Activated CD4-positive, alpha-beta memory T cell treated with anti-CD3 and anti-CD28 coated beads, Interleukin-2, amount 10 ng/mL, durations not matched to agents 7 days and 5 days (primary cell): ENCODE measurements at regions not wholly inside any gene's neighbourhood (a gene's known extent, or its start where the extent isn't known, plus 50 kb on each side); places are given as distances from the start of the nearest gene placed in this dataset.

ENCODE experiments used
- CTCF ChIA-PET: fragments of 350-600 bp; sonication (Branson Sonifier 250); formaldehyde crosslinking; loops from one replicate; lab custom pipeline; 2021; ENCODE audit warnings: antibody characterized with exemption, inconsistent platforms; lab: Charles Lee
- POLR2A ChIA-PET: fragments of 350-600 bp; sonication (Branson Sonifier 250); formaldehyde crosslinking; loops from one replicate; lab custom pipeline; 2021; ENCODE audit warnings: antibody characterized with exemption; lab: Charles Lee
- DNase-seq: peaks from one replicate; pipeline ENCODE4 v3.0.0-alpha.2; 2020
- H3K27ac Mint-ChIP-seq: one replicate; pipeline ENCODE4 v1.8.0; 2021; ENCODE audit warnings: mild to moderate bottlenecking, mixed read lengths
- H3K27me3 Mint-ChIP-seq: one replicate; pipeline ENCODE4 v1.8.0; 2021; ENCODE audit warnings: mixed read lengths
- H3K36me3 Mint-ChIP-seq: one replicate; pipeline ENCODE4 v1.8.0; 2021; ENCODE audit warnings: low read depth, mixed read lengths
- H3K4me1 Mint-ChIP-seq: one replicate; pipeline ENCODE4 v1.8.0; 2021; ENCODE audit warnings: mixed read lengths
- H3K4me3 Mint-ChIP-seq: one replicate; pipeline ENCODE4 v1.8.0; 2021; ENCODE audit warnings: mild to moderate bottlenecking, mixed read lengths
- H3K9me3 Mint-ChIP-seq: one replicate; pipeline ENCODE4 v1.8.0; 2021; ENCODE audit warnings: mixed read lengths

GRCh38 chr16:18037051-18037450 lies 299.5 kb downstream of the NPIPA8 start:
- no peaks in the 10 kb centered on the region for H3K36me3 Mint-ChIP-seq
- no peaks in the 10 kb centered on the region for H3K27me3 Mint-ChIP-seq
- H3K27ac Mint-ChIP-seq, result no peak overlapping the region
- no peak for DNase-seq
- ChIA-PET CTCF (no interaction called here), POLR2A (no interaction called here)
- H3K4me1 Mint-ChIP-seq, result no peaks in the 10 kb centered on the region
- no peak overlapping the region for H3K4me3 Mint-ChIP-seq
- peaks cover 3% of the 10 kb centered on the region for H3K9me3 Mint-ChIP-seq

DNA sequence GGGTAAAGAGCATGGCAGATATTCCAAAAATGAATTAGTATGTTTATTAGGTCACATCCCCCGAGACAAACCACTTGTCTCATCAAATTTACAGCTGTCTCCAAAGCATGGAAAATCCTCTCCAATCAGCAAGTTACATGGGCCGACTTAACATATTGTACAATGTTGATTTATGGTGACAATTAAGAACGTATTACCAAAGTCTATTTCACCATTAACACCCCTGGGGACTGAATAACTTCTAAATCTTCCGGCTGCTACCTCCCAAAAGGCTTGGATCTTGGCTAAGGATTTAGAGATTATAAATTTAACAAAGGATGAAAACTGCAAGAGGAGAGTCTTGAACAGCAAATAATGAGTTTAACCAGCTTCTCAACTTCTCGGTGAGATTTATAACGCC lies 311.9 kb downstream of the NPIPA8 start:
- POLR2A ChIA-PET, result no interaction called here
- Mint-ChIP-seq H3K4me1 (no peaks in the 10 kb centered on the region), H3K27me3 (no peaks in the 10 kb centered on the region), H3K4me3 (no peak overlapping the region), H3K36me3 (no peaks in the 10 kb centered on the region), H3K27ac (no peak overlapping the region), H3K9me3 (no peaks in the 10 kb centered on the region)
- CTCF ChIA-PET, result no interaction called here
- DNase-seq, result no peak

DNA sequence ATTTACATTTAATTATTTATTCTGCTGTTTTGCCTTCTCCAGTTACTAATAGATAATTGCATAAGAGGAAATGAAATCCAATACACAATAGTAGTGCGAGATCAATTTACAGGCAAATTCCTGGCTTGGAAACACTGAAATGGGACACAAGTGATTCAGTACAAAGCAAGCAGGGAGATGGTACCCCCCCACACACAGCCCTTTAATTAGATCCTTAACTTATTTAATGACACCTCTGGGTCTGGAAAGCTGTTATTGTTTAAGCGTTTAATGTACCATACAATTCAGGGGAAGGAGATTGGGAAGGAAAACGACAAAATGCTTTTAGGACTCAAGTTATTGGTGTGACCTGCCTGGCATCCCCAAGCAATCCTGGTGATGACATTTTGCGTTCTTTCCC lies 318.2 kb downstream of the NPIPA8 start:
- no peaks in the 10 kb centered on the region for H3K36me3 Mint-ChIP-seq
- DNase-seq, result no peak
- no peak overlapping the region for H3K4me3 Mint-ChIP-seq
- CTCF ChIA-PET, result no interaction called here
- H3K4me1 Mint-ChIP-seq, result no peaks in the 10 kb centered on the region
- POLR2A ChIA-PET, result no interaction called here
- no peaks in the 10 kb centered on the region for H3K9me3 Mint-ChIP-seq
- H3K27me3 Mint-ChIP-seq, result no peaks in the 10 kb centered on the region
- no peak overlapping the region for H3K27ac Mint-ChIP-seq

GRCh38 chr16:18013863-18014262 lies 322.7 kb downstream of the NPIPA8 start:
- H3K4me1 Mint-ChIP-seq, result no peaks in the 10 kb centered on the region
- H3K4me3 Mint-ChIP-seq, result no peak overlapping the region

GRCh38 chr16:18008356-18008755 lies 328.2 kb downstream of the NPIPA8 start:
- H3K27me3 Mint-ChIP-seq, result no peaks in the 10 kb centered on the region
- H3K4me1 Mint-ChIP-seq, result no peaks in the 10 kb centered on the region
- POLR2A ChIA-PET, result no interaction called here
- H3K27ac Mint-ChIP-seq, result no peak overlapping the region
- H3K4me3 Mint-ChIP-seq, result no peak overlapping the region
- CTCF ChIA-PET, result no interaction called here
- DNase-seq, result no peak
- H3K36me3 Mint-ChIP-seq, result no peaks in the 10 kb centered on the region
- no peaks in the 10 kb centered on the region for H3K9me3 Mint-ChIP-seq

More at GRCh38 chr16:18013863-18014262, 322.7 kb downstream of the NPIPA8 start:
- no peak for DNase-seq
- Mint-ChIP-seq H3K9me3 (no peaks in the 10 kb centered on the region), H3K36me3 (no peaks in the 10 kb centered on the region), H3K27ac (no peak overlapping the region), H3K27me3 (no peaks in the 10 kb centered on the region)
- POLR2A ChIA-PET, result no interaction called here
- CTCF ChIA-PET, result no interaction called here

DNA sequence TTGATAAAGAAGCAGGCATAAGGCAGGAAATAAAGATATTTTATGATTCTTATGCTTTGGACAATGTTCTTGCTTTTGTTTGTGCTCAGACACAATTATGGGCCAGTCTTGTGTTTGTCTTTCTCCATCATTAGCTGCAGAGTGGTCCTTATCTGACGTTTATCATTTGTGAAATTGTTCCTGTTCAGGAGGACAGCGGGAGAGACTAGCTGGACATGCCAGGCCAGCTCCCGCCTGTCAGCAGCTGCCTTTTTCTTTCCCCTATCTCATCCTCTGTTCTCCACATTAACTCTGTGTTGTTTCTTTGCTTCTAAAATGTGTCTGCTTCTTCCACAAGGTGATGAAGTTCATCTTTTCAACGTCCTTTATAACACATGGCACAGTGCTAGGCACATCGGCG lies 333.5 kb downstream of the NPIPA8 start:
- no peaks in the 10 kb centered on the region for H3K27me3 Mint-ChIP-seq
- H3K36me3 Mint-ChIP-seq, result no peaks in the 10 kb centered on the region
- CTCF ChIA-PET, result no interaction called here

DNA sequence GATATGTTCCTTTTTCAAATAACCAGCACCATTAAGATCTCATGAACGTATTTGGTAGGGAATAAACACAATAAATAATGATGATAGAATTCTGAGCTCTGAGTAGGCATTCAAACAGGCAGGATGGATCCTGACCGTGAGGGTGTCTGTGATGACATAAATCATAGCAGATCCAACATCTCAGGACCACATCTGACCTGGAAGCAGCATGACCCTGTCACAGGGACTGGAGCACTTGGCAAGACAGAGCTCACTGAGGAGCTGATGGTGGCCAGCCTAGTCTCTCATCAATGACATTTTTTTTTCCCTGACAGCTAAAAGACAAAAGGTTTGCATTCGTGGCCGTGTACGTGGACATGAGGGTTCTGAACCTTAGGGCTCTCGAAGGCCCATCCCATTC lies 337.5 kb downstream of the NPIPA8 start:
- peaks cover 3% of the 10 kb centered on the region for H3K9me3 Mint-ChIP-seq

More for the DNA sequence above, 333.5 kb downstream of the NPIPA8 start:
- H3K4me1 Mint-ChIP-seq, result no peaks in the 10 kb centered on the region
- H3K4me3 Mint-ChIP-seq, result no peak overlapping the region
- no peak overlapping the region for H3K27ac Mint-ChIP-seq
- peaks cover 3% of the 10 kb centered on the region for H3K9me3 Mint-ChIP-seq
- POLR2A ChIA-PET, result no interaction called here
- no peak for DNase-seq

DNA sequence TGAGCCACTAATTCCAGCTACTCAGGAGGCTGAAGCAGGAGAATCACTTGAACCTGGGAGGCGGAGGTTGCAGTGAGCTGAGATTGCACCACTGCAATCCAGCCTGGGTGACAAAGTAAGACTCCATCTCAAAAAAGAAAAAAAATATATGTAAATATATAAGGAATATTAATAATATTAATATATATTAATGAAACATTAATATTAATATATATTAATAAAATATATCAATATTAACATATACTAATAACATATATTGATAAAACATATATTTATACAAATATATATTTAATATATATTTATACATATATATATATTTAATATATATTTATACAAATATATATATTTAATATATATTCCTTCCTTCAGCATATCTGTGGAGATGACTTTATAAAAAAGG lies 338.0 kb downstream of the NPIPA8 start:
- H3K9me3 Mint-ChIP-seq, result peaks cover 3% of the 10 kb centered on the region

More for the DNA sequence above, 337.5 kb downstream of the NPIPA8 start:
- H3K4me1 Mint-ChIP-seq, result no peaks in the 10 kb centered on the region
- no peak for DNase-seq
- H3K27ac Mint-ChIP-seq, result no peak overlapping the region
- H3K4me3 Mint-ChIP-seq, result no peak overlapping the region
- ChIA-PET POLR2A (no interaction called here), CTCF (no interaction called here)
- no peaks in the 10 kb centered on the region for H3K27me3 Mint-ChIP-seq
- H3K36me3 Mint-ChIP-seq, result no peaks in the 10 kb centered on the region

DNA sequence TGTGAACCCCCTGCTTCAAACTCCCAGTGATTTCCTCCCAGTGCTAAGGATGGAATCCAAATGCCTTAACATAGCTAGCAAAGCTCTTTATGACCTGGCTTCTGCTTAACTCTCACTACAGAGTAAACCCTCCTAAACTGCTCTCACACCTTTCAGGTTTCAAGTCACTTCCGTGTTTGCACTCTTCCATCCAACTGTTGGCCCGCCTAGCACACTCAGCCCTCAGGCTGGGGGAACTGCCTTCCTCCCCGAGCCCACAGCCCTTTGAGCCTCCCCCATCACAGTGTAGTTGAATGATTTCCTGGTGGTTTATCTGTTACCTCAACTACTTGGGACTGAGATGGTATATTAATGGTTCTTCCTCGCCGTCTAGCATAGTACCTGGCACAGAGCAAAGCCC lies 342.5 kb downstream of the NPIPA8 start:
- H3K4me3 Mint-ChIP-seq, result no peak overlapping the region
- H3K9me3 Mint-ChIP-seq, result no peaks in the 10 kb centered on the region
- peaks cover 1% of the 10 kb centered on the region for H3K27me3 Mint-ChIP-seq
- H3K4me1 Mint-ChIP-seq, result no peaks in the 10 kb centered on the region
- no peak for DNase-seq
- H3K36me3 Mint-ChIP-seq, result no peaks in the 10 kb centered on the region
- ChIA-PET POLR2A (no interaction called here), CTCF (no interaction called here)
- H3K27ac Mint-ChIP-seq, result no peak overlapping the region

More for the DNA sequence above, 338.0 kb downstream of the NPIPA8 start:
- Mint-ChIP-seq H3K4me3 (no peak overlapping the region), H3K4me1 (no peaks in the 10 kb centered on the region), H3K36me3 (no peaks in the 10 kb centered on the region), H3K27ac (no peak overlapping the region), H3K27me3 (no peaks in the 10 kb centered on the region)
- no peak for DNase-seq
- POLR2A ChIA-PET, result no interaction called here
- CTCF ChIA-PET, result no interaction called here

- H3K27me3 Mint-ChIP-seq, result peaks cover 1% of the 10 kb centered on the region
- H3K27ac Mint-ChIP-seq, result no peak overlapping the region
- H3K4me3 Mint-ChIP-seq, result no peak overlapping the region
- no peaks in the 10 kb centered on the region for H3K36me3 Mint-ChIP-seq
- no peak for DNase-seq
- H3K4me1 Mint-ChIP-seq, result no peaks in the 10 kb centered on the region
- no peaks in the 10 kb centered on the region for H3K9me3 Mint-ChIP-seq
- ChIA-PET CTCF (no interaction called here), POLR2A (no interaction called here)
Measured at GRCh38 chr16:17992416-17992815, 344.1 kb downstream of the NPIPA8 start.

DNA sequence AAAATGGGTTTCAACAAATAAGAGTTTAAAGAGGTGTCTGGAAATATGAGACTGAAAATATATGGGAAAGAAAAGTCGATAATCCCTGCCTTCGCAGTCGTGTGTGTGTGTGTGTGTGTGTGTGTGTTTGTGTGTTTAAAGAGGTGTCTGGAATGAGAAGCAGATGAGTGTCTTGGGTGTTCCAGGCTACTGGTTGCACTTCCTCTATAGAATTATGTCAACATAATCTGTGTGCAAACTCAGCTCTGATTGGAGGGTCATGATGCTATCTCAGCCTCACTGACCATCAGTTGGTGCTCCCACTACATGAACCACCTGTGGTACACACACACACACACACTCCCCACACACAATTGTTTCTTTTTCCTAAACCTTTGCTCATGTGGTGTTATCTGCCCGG lies 347.3 kb downstream of the NPIPA8 start:
- no peak overlapping the region for H3K27ac Mint-ChIP-seq

GRCh38 chr16:17988839-17989238 lies 347.7 kb downstream of the NPIPA8 start:
- no peaks in the 10 kb centered on the region for H3K9me3 Mint-ChIP-seq
- peaks cover 1% of the 10 kb centered on the region for H3K27me3 Mint-ChIP-seq
- no peaks in the 10 kb centered on the region for H3K4me1 Mint-ChIP-seq
- H3K36me3 Mint-ChIP-seq, result no peaks in the 10 kb centered on the region
- no peak overlapping the region for H3K27ac Mint-ChIP-seq
- no peak for DNase-seq
- ChIA-PET POLR2A (no interaction called here), CTCF (no interaction called here)
- H3K4me3 Mint-ChIP-seq, result no peak overlapping the region

More for the DNA sequence above, 347.3 kb downstream of the NPIPA8 start:
- H3K36me3 Mint-ChIP-seq, result no peaks in the 10 kb centered on the region
- H3K27me3 Mint-ChIP-seq, result peaks cover 1% of the 10 kb centered on the region
- no peaks in the 10 kb centered on the region for H3K4me1 Mint-ChIP-seq
- H3K4me3 Mint-ChIP-seq, result no peak overlapping the region
- ChIA-PET CTCF (no interaction called here), POLR2A (no interaction called here)
- no peaks in the 10 kb centered on the region for H3K9me3 Mint-ChIP-seq
- no peak for DNase-seq

GRCh38 chr16:17986991-17987390 lies 349.5 kb downstream of the NPIPA8 start:
- H3K4me1 Mint-ChIP-seq, result no peaks in the 10 kb centered on the region
- ChIA-PET CTCF (no interaction called here), POLR2A (no interaction called here)
- H3K36me3 Mint-ChIP-seq, result no peaks in the 10 kb centered on the region
- H3K27me3 Mint-ChIP-seq, result peaks cover 1% of the 10 kb centered on the region
- H3K27ac Mint-ChIP-seq, result no peak overlapping the region
- DNase-seq, result no peak
- no peaks in the 10 kb centered on the region for H3K9me3 Mint-ChIP-seq
- H3K4me3 Mint-ChIP-seq, result no peak overlapping the region

- no peaks in the 10 kb centered on the region for H3K9me3 Mint-ChIP-seq
- no peak overlapping the region for H3K27ac Mint-ChIP-seq
- CTCF ChIA-PET, result no interaction called here
- H3K4me3 Mint-ChIP-seq, result no peak overlapping the region
- no peaks in the 10 kb centered on the region for H3K4me1 Mint-ChIP-seq
- DNase-seq, result no peak
- H3K27me3 Mint-ChIP-seq, result no peaks in the 10 kb centered on the region
- H3K36me3 Mint-ChIP-seq, result no peaks in the 10 kb centered on the region
- POLR2A ChIA-PET, result no interaction called here
Measured at GRCh38 chr16:17984810-17985209, 351.7 kb downstream of the NPIPA8 start.
